ENCODE measurements at regions not wholly inside any gene's neighbourhood (a gene's known extent, or its start where the extent isn't known, plus 50 kb on each side); places are given as distances from the start of the nearest gene placed in this dataset.

DNA sequence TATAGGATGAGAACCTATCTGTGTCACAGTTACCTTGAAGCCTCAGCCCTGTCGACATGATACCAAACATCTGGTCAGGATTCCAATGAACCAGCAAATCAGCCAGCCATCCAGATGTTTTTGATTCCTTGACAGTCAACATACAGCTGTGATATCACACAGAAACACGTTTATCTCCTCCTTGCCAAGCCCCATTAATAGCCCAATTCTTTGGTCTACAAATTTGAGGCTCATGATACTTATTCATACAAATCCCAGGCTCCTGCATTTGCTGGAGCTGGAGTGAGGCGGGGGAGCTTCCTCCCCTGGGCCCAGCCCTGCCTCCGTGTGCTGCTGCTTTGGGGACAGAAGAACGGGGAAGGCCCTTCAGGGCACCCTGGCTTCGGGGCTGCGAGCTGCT, 611.6 kb upstream of the SALL3 start:
- no peak for DNase-seq (ENCODE audit: extremely low read depth, low read depth)

DNA sequence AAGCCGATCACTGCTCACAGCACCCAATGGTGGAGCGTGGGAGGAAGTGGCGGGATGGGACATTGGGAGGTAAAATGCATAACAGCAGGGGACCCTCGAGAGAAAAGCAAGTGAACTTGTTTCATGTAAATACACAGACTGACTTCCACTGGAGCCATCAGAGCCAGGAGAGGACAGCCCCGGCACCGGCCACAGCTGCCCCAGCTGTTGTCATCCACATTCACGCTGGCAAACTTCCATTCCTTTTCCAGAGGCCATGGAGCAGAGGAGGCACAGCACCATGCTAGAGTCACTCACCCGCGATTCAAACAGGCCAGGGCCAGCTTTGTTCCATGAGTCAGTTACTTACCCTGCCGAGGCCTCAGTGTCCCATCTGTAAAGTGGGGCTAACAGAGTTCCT, 610.9 kb upstream of the SALL3 start:
- TF ChIP-seq, protein P1, sequence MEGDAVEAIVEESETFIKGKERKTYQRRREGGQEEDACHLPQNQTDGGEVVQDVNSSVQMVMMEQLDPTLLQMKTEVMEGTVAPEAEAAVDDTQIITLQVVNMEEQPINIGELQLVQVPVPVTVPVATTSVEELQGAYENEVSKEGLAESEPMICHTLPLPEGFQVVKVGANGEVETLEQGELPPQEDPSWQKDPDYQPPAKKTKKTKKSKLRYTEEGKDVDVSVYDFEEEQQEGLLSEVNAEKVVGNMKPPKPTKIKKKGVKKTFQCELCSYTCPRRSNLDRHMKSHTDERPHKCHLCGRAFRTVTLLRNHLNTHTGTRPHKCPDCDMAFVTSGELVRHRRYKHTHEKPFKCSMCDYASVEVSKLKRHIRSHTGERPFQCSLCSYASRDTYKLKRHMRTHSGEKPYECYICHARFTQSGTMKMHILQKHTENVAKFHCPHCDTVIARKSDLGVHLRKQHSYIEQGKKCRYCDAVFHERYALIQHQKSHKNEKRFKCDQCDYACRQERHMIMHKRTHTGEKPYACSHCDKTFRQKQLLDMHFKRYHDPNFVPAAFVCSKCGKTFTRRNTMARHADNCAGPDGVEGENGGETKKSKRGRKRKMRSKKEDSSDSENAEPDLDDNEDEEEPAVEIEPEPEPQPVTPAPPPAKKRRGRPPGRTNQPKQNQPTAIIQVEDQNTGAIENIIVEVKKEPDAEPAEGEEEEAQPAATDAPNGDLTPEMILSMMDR (IDR thresholded peaks at IDR 0.05; ENCODE audit: low read depth, low read length) = no peak
- no peak for DNase-seq (ENCODE audit: extremely low read depth, low read depth)

More for the DNA sequence above, 611.6 kb upstream of the SALL3 start:
- TF ChIP-seq, protein P1 (IDR thresholded peaks at IDR 0.05; ENCODE audit: low read depth, low read length) = no peak

DNA sequence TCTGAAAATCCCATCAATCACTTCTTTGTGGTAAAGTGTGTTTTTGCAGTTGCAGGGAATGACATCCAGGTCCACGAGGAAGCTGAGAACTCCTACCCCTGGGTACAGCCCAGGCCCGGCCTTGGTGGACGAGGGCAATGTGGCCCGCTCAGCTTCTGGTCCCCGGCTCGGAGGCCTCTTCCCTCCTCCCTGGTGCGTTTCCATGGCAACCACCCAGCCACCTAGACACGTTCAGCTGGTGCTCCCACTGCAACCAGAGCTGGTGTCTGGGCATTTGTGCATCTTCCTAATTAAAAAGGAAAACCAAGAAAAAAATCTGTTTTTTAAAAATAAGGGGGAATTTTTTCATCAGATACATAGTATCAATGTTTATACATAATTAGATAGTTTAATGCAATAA, 603.6 kb upstream of the SALL3 start:
- no peak for DNase-seq (ENCODE audit: extremely low read depth, low read depth)
- TF ChIP-seq, protein P1 (IDR thresholded peaks at IDR 0.05; ENCODE audit: low read depth, low read length) = no peak

DNA sequence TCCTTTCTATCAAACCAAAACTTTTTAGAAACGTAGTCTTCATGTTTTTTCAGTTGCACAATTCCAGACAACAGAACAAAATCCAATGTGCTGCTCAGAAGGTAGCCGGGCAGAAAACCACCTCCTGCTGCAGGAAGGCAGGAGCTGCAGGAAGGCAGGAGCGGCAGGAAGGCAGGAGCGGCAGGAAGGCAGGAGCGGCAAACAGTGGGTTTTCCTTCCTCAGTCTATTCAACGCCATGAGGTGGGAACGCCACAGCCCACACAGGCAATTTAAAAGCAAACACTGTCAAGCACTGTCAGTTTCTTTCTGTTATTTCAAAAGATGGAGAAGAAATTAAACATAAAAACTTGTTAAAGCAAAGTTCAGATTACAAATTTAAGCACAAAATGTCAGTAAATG, 601.2 kb upstream of the SALL3 start:
- DNase-seq (ENCODE audit: extremely low read depth, low read depth) = no peak
- TF ChIP-seq, protein P1 (IDR thresholded peaks at IDR 0.05; ENCODE audit: low read depth, low read length) = no peak

DNA sequence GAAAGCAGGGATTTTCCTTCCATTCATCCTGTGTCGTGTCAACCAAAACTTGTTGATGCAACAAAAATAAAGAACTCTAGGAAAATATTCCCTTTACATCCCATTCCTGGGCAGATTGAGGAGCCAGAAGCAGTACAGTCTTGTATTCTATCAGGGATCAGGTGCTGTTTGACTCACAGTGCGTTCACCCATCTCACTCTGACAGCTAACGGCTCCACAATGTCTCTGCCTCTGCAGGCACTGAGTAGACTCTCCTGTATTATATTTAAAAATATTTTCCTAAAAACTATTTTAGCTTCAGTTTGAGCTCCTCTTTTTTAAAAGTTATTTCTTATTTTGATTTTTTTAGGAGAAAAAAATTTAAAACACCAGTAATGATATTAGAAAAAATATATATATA, 600.6 kb upstream of the SALL3 start:
- DNase-seq (ENCODE audit: extremely low read depth, low read depth) = no peak
- TF ChIP-seq, protein P1 (IDR thresholded peaks at IDR 0.05; ENCODE audit: low read depth, low read length) = no peak

DNA sequence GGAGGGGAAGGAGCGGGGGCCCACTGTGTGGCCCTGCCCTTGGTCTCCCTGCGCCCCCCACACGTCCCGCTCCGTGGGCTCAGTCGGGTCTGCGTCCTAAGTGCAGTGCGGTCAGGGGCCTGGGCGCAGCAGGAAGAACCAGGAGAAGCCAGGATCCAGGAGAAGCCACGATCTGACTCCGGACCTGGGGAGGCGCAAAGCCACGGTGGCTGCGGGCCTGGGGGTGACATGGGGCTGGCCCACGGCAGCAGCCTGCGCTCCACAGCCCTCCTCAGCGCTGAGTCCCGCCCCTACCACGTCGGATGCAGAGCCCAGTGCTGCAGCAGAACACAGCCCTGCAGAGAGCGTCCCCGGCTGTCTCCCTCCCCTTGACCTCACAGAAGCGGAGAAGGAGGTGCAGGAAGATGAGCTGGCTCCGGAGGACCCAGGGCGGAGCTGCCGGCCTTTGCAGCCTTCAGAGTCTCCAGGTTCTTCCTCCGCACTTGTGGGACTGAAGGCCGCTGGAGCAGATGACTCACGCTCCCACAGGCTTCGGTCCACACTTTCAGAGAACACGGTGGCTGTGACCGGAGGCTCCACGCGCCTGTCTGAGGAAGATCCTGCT, 589.2 kb upstream of the SALL3 start:
- DNase-seq (ENCODE audit: extremely low read depth, low read depth) = no peak
- TF ChIP-seq, protein P1 (IDR thresholded peaks at IDR 0.05; ENCODE audit: low read depth, low read length) = no peak

DNA sequence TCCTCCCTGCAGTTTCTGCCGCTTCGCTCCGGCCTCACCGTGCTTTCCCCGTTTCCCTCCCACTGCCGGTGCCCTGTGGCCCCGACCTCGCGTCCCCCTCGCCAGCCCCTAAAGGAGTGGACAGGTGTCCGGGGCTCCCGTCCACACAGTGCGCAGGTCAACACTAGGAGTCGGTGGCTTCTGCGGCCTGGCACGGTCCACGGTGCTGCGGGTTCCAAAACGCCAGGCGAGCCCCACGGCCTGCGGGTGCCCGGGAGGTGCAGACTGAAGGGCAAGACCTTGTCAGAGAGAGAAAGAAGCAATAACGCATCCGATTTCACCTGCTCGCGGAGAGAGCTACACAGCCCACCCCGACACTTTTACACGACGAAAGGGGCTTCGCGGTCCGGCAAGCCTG, 588.7 kb upstream of the SALL3 start:
- TF ChIP-seq, protein P1 (IDR thresholded peaks at IDR 0.05; ENCODE audit: low read depth, low read length) = no peak
- DNase-seq (ENCODE audit: extremely low read depth, low read depth) = no peak

Data from AG09319 (cell line).